ENCODE measurements at regions not wholly inside any gene's neighbourhood (a gene's known extent, or its start where the extent isn't known, plus 50 kb on each side); places are given as distances from the start of the nearest gene placed in this dataset.
A peak's percentile ranks its signal among the peaks of the same experiment; 100 is the strongest.

GRCh38 chr5:79868163-79868670 is 122.8 kb downstream of the MTX3 start:
- DNase-seq = no peak

- DNase-seq = no peak
These were observed 125.5 kb downstream of the MTX3 start for GRCh38 chr5:79865579-79865978.

GRCh38 chr5:79864364-79864763 is 126.7 kb downstream of the MTX3 start:
- no peak for DNase-seq

- DNase-seq = no peak
These were observed 131.5 kb downstream of the MTX3 start for GRCh38 chr5:79859588-79859987.

- DNase-seq = no peak
These were observed 132.7 kb downstream of the MTX3 start for GRCh38 chr5:79858410-79858723.

- DNase-seq = peak; percentile 95
These were observed 133.2 kb downstream of the MTX3 start for GRCh38 chr5:79857714-79858409.

- no peak for DNase-seq
These were observed 134.5 kb downstream of the MTX3 start for GRCh38 chr5:79856456-79857055.

- peak; percentile 59 for DNase-seq
These were observed 137.2 kb downstream of the MTX3 start for GRCh38 chr5:79853676-79854418.

GRCh38 chr5:79853028-79853427 is 138.0 kb downstream of the MTX3 start:
- DNase-seq = no peak

GRCh38 chr5:79851391-79851863 is 139.6 kb downstream of the MTX3 start:
- DNase-seq = no peak

- DNase-seq = no peak
These were observed 140.1 kb downstream of the MTX3 start for GRCh38 chr5:79850941-79851340.

- DNase-seq = no peak
These were observed 140.7 kb downstream of the MTX3 start for GRCh38 chr5:79850316-79850822.

- no peak for DNase-seq
These were observed 141.4 kb downstream of the MTX3 start for GRCh38 chr5:79849486-79850315.

Data from stimulated activated CD8-positive, alpha-beta memory T cell treated with anti-CD3 and anti-CD28 coated beads, Interleukin-4, amount 100 ng/mL, for 48 hours (primary cell).